ENCODE measurements at regions not wholly inside any gene's neighbourhood (a gene's known extent, or its start where the extent isn't known, plus 50 kb on each side); places are given as distances from the start of the nearest gene placed in this dataset.
"Not testable (repeated sequence)": the region's sequence is repeated elsewhere in the genome, so short reads cannot be mapped to it uniquely, and the experiment has no call there.

- TF ChIP-seq, protein P1, sequence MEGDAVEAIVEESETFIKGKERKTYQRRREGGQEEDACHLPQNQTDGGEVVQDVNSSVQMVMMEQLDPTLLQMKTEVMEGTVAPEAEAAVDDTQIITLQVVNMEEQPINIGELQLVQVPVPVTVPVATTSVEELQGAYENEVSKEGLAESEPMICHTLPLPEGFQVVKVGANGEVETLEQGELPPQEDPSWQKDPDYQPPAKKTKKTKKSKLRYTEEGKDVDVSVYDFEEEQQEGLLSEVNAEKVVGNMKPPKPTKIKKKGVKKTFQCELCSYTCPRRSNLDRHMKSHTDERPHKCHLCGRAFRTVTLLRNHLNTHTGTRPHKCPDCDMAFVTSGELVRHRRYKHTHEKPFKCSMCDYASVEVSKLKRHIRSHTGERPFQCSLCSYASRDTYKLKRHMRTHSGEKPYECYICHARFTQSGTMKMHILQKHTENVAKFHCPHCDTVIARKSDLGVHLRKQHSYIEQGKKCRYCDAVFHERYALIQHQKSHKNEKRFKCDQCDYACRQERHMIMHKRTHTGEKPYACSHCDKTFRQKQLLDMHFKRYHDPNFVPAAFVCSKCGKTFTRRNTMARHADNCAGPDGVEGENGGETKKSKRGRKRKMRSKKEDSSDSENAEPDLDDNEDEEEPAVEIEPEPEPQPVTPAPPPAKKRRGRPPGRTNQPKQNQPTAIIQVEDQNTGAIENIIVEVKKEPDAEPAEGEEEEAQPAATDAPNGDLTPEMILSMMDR (IDR thresholded peaks at IDR 0.05): no peak
- Histone ChIP-seq H3K9me3 (ENCODE audit: control insufficient read depth, insufficient read depth, low read length) (no peaks in the 10 kb centered on the region), H3K4me3 (ENCODE audit: low read length) (no peak overlapping the region), H3K27me3 (ENCODE audit: control insufficient read depth, insufficient read depth, low read length) (no peaks in the 10 kb centered on the region), H3K4me1 (ENCODE audit: control insufficient read depth, insufficient read depth, low read length) (no peaks in the 10 kb centered on the region), H3K27ac (ENCODE audit: low read length) (no peak overlapping the region), H3K36me3 (ENCODE audit: control insufficient read depth, insufficient read depth, low read length) (no peaks in the 10 kb centered on the region)
- H3K9me3 Mint-ChIP-seq: peaks cover 0 to 3% of the 10 kb centered on the region in 2 donors
- no peaks in the 10 kb centered on the region for H3K27me3 Mint-ChIP-seq (ENCODE audit: low read depth in 2 of 2)
- 100% methylated on average over 1 of the region's 3 CpGs for WGBS (ENCODE audit: insufficient coverage)
- ATAC-seq: no peak
- H3K36me3 Mint-ChIP-seq: no peaks in the 10 kb centered on the region
- no peaks in the 10 kb centered on the region for H3K4me1 Mint-ChIP-seq
- intact Hi-C loops (cut with micrococcal nuclease): no loop called here
- no peak for DNase-seq
- no peak overlapping the region for H3K27ac Mint-ChIP-seq
- no peak overlapping the region for H3K4me3 Mint-ChIP-seq
These were observed 112.7 kb downstream of the GJA1 start for GRCh38 chr6:121548131-121548530.

GRCh38 chr6:121549736-121550135 lies 114.3 kb downstream of the GJA1 start:
- H3K27ac ChIP-seq (ENCODE audit: low read length): no peak overlapping the region
- TF ChIP-seq, protein P1 (IDR thresholded peaks at IDR 0.05): no peak
- H3K27ac Mint-ChIP-seq: no peak overlapping the region
- H3K36me3 Mint-ChIP-seq: no peaks in the 10 kb centered on the region
- peaks cover 2 to 6% of the 10 kb centered on the region in 2 donors for H3K9me3 Mint-ChIP-seq
- 80% methylated on average over 2 of the region's 3 CpGs for WGBS (ENCODE audit: insufficient coverage)
- H3K27me3 ChIP-seq (ENCODE audit: control insufficient read depth, insufficient read depth, low read length): no peaks in the 10 kb centered on the region
- H3K27me3 Mint-ChIP-seq (ENCODE audit: low read depth in 2 of 2): no peaks in the 10 kb centered on the region
- H3K4me3 ChIP-seq (ENCODE audit: low read length): no peak overlapping the region
- DNase-seq: no peak
- intact Hi-C loops (cut with micrococcal nuclease): no loop called here
- H3K9me3 ChIP-seq (ENCODE audit: control insufficient read depth, insufficient read depth, low read length): no peaks in the 10 kb centered on the region
- ATAC-seq: no peak
- H3K4me3 Mint-ChIP-seq: no peak overlapping the region
- H3K4me1 Mint-ChIP-seq: no peaks in the 10 kb centered on the region
- no peaks in the 10 kb centered on the region for H3K36me3 ChIP-seq (ENCODE audit: control insufficient read depth, insufficient read depth, low read length)
- H3K4me1 ChIP-seq (ENCODE audit: control insufficient read depth, insufficient read depth, low read length): no peaks in the 10 kb centered on the region

GRCh38 chr6:121550491-121551010 lies 115.1 kb downstream of the GJA1 start:
- WGBS (ENCODE audit: insufficient coverage): 89% methylated on average over 3 of the region's 3 CpGs
- H3K27me3 Mint-ChIP-seq (ENCODE audit: low read depth in 2 of 2): no peaks in the 10 kb centered on the region
- TF ChIP-seq, protein P1 (IDR thresholded peaks at IDR 0.05): no peak

GRCh38 chr6:121555201-121555600 lies 119.8 kb downstream of the GJA1 start:
- H3K4me1 ChIP-seq (ENCODE audit: control insufficient read depth, insufficient read depth, low read length): no peaks in the 10 kb centered on the region
- Mint-ChIP-seq H3K27ac (no peak overlapping the region), H3K9me3 (peaks cover 9 to 19% of the 10 kb centered on the region in 2 donors), H3K4me1 (no peaks in the 10 kb centered on the region), H3K4me3 (no peak overlapping the region), H3K36me3 (no peaks in the 10 kb centered on the region), H3K27me3 (ENCODE audit: low read depth in 2 of 2) (no peaks in the 10 kb centered on the region)
- no peak overlapping the region for H3K27ac ChIP-seq (ENCODE audit: low read length)
- no peak overlapping the region for H3K4me3 ChIP-seq (ENCODE audit: low read length)
- no peaks in the 10 kb centered on the region for H3K9me3 ChIP-seq (ENCODE audit: control insufficient read depth, insufficient read depth, low read length)
- 93% methylated on average over 4 of the region's 4 CpGs for WGBS (ENCODE audit: insufficient coverage)
- intact Hi-C loops (cut with micrococcal nuclease): no loop called here
- H3K36me3 ChIP-seq (ENCODE audit: control insufficient read depth, insufficient read depth, low read length): no peaks in the 10 kb centered on the region
- TF ChIP-seq, protein P1 (IDR thresholded peaks at IDR 0.05): no peak
- no peak for ATAC-seq
- no peak for DNase-seq
- no peaks in the 10 kb centered on the region for H3K27me3 ChIP-seq (ENCODE audit: control insufficient read depth, insufficient read depth, low read length)

More at GRCh38 chr6:121550491-121551010, 115.1 kb downstream of the GJA1 start:
- Histone ChIP-seq H3K4me3 (ENCODE audit: low read length) (no peak overlapping the region), H3K9me3 (ENCODE audit: control insufficient read depth, insufficient read depth, low read length) (no peaks in the 10 kb centered on the region), H3K27me3 (ENCODE audit: control insufficient read depth, insufficient read depth, low read length) (no peaks in the 10 kb centered on the region), H3K27ac (ENCODE audit: low read length) (no peak overlapping the region), H3K4me1 (ENCODE audit: control insufficient read depth, insufficient read depth, low read length) (no peaks in the 10 kb centered on the region), H3K36me3 (ENCODE audit: control insufficient read depth, insufficient read depth, low read length) (no peaks in the 10 kb centered on the region)
- no peak overlapping the region for H3K4me3 Mint-ChIP-seq
- no peak overlapping the region for H3K27ac Mint-ChIP-seq
- ATAC-seq (no peak), DNase-seq (no peak)
- H3K36me3 Mint-ChIP-seq: no peaks in the 10 kb centered on the region
- intact Hi-C loops (cut with micrococcal nuclease): no loop called here
- H3K4me1 Mint-ChIP-seq: no peaks in the 10 kb centered on the region
- H3K9me3 Mint-ChIP-seq: peaks cover 2 to 6% of the 10 kb centered on the region in 2 donors

DNA sequence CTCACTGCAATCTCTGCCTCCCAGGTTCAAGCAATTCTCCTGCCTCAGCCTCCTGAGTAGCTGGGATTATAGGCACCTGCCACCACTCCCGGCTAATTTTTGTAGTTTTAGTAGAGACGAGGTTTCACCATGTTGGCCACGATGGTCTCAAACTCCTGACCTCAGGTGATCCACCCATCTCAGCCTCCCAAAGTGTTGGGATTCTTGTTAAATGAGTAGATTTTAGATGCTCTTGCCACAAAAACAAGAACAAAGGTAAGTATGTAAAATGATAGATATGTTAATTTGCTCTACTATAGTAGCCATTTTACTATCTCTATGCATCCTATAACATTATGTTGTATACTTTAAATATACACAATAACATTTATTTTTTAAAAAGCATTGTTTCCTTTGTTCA lies 120.7 kb downstream of the GJA1 start:
- H3K27ac ChIP-seq (ENCODE audit: low read length); H3K4me1 ChIP-seq (ENCODE audit: control insufficient read depth, insufficient read depth, low read length); H3K4me3 ChIP-seq (ENCODE audit: low read length); H3K27ac Mint-ChIP-seq; ATAC-seq; H3K9me3 ChIP-seq (ENCODE audit: control insufficient read depth, insufficient read depth, low read length); DNase-seq; intact Hi-C loops (cut with micrococcal nuclease); H3K36me3 ChIP-seq (ENCODE audit: control insufficient read depth, insufficient read depth, low read length); H3K4me3 Mint-ChIP-seq; H3K4me1 Mint-ChIP-seq; H3K36me3 Mint-ChIP-seq; H3K27me3 ChIP-seq (ENCODE audit: control insufficient read depth, insufficient read depth, low read length); H3K27me3 Mint-ChIP-seq (ENCODE audit: low read depth in 2 of 2): not testable (repeated sequence)
- peaks cover 9 to 18% of the 10 kb centered on the region in 2 donors for H3K9me3 Mint-ChIP-seq
- WGBS (ENCODE audit: insufficient coverage): 89% methylated on average over 3 of the region's 3 CpGs
